ENCODE measurements at regions not wholly inside any gene's neighbourhood (a gene's known extent, or its start where the extent isn't known, plus 50 kb on each side); places are given as distances from the start of the nearest gene placed in this dataset.

- TF ChIP-seq REST (IDR thresholded peaks at IDR 0.05; ENCODE audit: borderline replicate concordance) (no peak), CTCF (IDR thresholded peaks at IDR 0.05; ENCODE audit: poor library complexity, severe bottlenecking) (no peak), TAF1 (IDR thresholded peaks at IDR 0.05; ENCODE audit: low read depth) (no peak), EZH2 (IDR thresholded peaks at IDR 0.05; ENCODE audit: borderline replicate concordance, insufficient read depth, low read length, poor library complexity, severe bottlenecking) (no peak), POLR2AphosphoS5 (IDR thresholded peaks at IDR 0.05) (no peak), RAD21 (conservative IDR thresholded peaks at IDR 0.05) (no peak), SMC3 (conservative IDR thresholded peaks at IDR 0.05; ENCODE audit: poor library complexity) (no peak), EP300 (conservative IDR thresholded peaks at IDR 0.05; ENCODE audit: poor library complexity, severe bottlenecking) (no peak), MXI1 (conservative IDR thresholded peaks at IDR 0.05; ENCODE audit: poor library complexity, severe bottlenecking) (no peak)
- H3K27ac ChIP-seq (ENCODE audit: low read length): no peak overlapping the region
- H3K36me3 ChIP-seq (ENCODE audit: insufficient read depth, low read length): no peaks in the 10 kb centered on the region
Measured at GRCh38 chr13:80497978-80498377, 157.1 kb upstream of the SPRY2 start.

GRCh38 chr13:80497439-80497838, 156.5 kb upstream of the SPRY2 start:
- no peak overlapping the region for H3K27ac ChIP-seq (ENCODE audit: low read length)
- H3K9ac ChIP-seq (ENCODE audit: low read length): no peak overlapping the region
- H3K27me3 ChIP-seq (ENCODE audit: insufficient read depth, low read depth, low read length): no peaks in the 10 kb centered on the region
- no peaks in the 10 kb centered on the region for H3K36me3 ChIP-seq (ENCODE audit: insufficient read depth, low read length)
- H3K9me2 ChIP-seq (ENCODE audit: insufficient read depth, low read length): no peaks in the 10 kb centered on the region
- no peaks in the 10 kb centered on the region for H3F3A ChIP-seq (ENCODE audit: insufficient read depth, low read length, poor library complexity, severe bottlenecking)
- H3K9me3 ChIP-seq (ENCODE audit: low read length): no peaks in the 10 kb centered on the region
- H2AFZ ChIP-seq (ENCODE audit: low read depth, low read length): no peak overlapping the region
- H3K79me2 ChIP-seq (replicated peaks; ENCODE audit: insufficient read depth, low read length): no peaks in the 10 kb centered on the region
- H3K4me3 ChIP-seq (ENCODE audit: low read length): no peak overlapping the region
- H4K20me1 ChIP-seq (ENCODE audit: insufficient read depth): no peaks in the 10 kb centered on the region
- no peak overlapping the region for H3K4me2 ChIP-seq (ENCODE audit: low read length)
- TF ChIP-seq RAD21 (conservative IDR thresholded peaks at IDR 0.05) (no peak), MXI1 (conservative IDR thresholded peaks at IDR 0.05; ENCODE audit: poor library complexity, severe bottlenecking) (no peak), POLR2AphosphoS5 (IDR thresholded peaks at IDR 0.05) (no peak), EP300 (conservative IDR thresholded peaks at IDR 0.05; ENCODE audit: poor library complexity, severe bottlenecking) (no peak), REST (IDR thresholded peaks at IDR 0.05; ENCODE audit: borderline replicate concordance) (no peak), SMC3 (conservative IDR thresholded peaks at IDR 0.05; ENCODE audit: poor library complexity) (no peak), TAF1 (IDR thresholded peaks at IDR 0.05; ENCODE audit: low read depth) (no peak)

More at GRCh38 chr13:80497978-80498377, 157.1 kb upstream of the SPRY2 start:
- H4K20me1 ChIP-seq (ENCODE audit: insufficient read depth): no peaks in the 10 kb centered on the region
- H2AFZ ChIP-seq (ENCODE audit: low read depth, low read length): no peak overlapping the region
- no peaks in the 10 kb centered on the region for H3K9me3 ChIP-seq (ENCODE audit: low read length)
- H3K79me2 ChIP-seq (replicated peaks; ENCODE audit: insufficient read depth, low read length): no peaks in the 10 kb centered on the region
- H3K27me3 ChIP-seq (ENCODE audit: insufficient read depth, low read depth, low read length): no peaks in the 10 kb centered on the region
- H3K4me3 ChIP-seq (ENCODE audit: low read length): no peak overlapping the region
- H3F3A ChIP-seq (ENCODE audit: insufficient read depth, low read length, poor library complexity, severe bottlenecking): no peaks in the 10 kb centered on the region
- H3K9ac ChIP-seq (ENCODE audit: low read length): no peak overlapping the region
- no peaks in the 10 kb centered on the region for H3K9me2 ChIP-seq (ENCODE audit: insufficient read depth, low read length)
- no peak overlapping the region for H3K4me2 ChIP-seq (ENCODE audit: low read length)
